Mesothelial cell of epicardium (in vitro differentiated cells): ENCODE measurements at regions not wholly inside any gene's neighbourhood (a gene's known extent, or its start where the extent isn't known, plus 50 kb on each side); places are given as distances from the start of the nearest gene placed in this dataset.

Source experiments
- DNase-seq, 2 experiments: peaks; one replicate each; pipeline ENCODE4 v3.0.0; 2021; ENCODE audit warnings: low spot score in 2 of 2; ENCODE audit not compliant: unreplicated experiment in 2 of 2
- H3K27ac Mint-ChIP-seq: 2 replicates; pipeline ENCODE4 v1.8.0; 2021; ENCODE audit warnings: mixed read lengths
- H3K27me3 Mint-ChIP-seq: 2 replicates; pipeline ENCODE4 v1.8.0; 2021; ENCODE audit warnings: low read depth, mixed read lengths
- H3K36me3 Mint-ChIP-seq: 2 replicates; pipeline ENCODE4 v1.8.0; 2021; ENCODE audit warnings: mixed read lengths
- H3K4me1 Mint-ChIP-seq: 2 replicates; pipeline ENCODE4 v1.8.0; 2021; ENCODE audit warnings: mixed read lengths
- H3K4me3 Mint-ChIP-seq: 2 replicates; pipeline ENCODE4 v1.8.0; 2021; ENCODE audit warnings: mild to moderate bottlenecking, moderate library complexity, mixed read lengths
- H3K9me3 Mint-ChIP-seq: 2 replicates; pipeline ENCODE4 v1.8.0; 2021; ENCODE audit warnings: mixed read lengths
- TF ChIP-seq, protein P1 (sequence below): fragments of 200-600 bp; sonication (generic); IDR thresholded peaks from one replicate; pipeline ENCODE4 v1.5.0; 2021; ENCODE audit warnings: antibody characterized with exemption; ENCODE audit not compliant: unreplicated experiment

DNA sequence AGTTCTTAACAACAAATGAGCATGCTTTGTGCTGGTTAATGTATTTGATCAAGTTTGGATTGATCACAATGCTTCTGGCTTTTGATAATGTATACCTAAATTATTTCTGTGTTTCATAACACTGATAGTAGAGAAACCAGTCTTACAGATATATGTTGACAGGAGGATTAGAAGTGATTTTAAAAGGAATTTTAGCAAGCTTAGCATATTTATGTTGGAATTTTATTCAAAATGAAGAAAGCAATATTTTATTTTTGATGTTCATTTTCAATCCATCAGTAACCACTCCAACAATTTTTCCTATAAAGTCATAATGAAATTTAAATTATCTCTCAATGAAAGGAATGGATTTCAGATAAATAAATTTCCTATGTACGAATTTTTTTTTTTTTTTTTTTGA lies 291.8 kb downstream of the HHIPL2 start:
- no peak overlapping the region for H3K4me3 Mint-ChIP-seq
- H3K27ac Mint-ChIP-seq = no peak overlapping the region
- TF ChIP-seq, protein P1, sequence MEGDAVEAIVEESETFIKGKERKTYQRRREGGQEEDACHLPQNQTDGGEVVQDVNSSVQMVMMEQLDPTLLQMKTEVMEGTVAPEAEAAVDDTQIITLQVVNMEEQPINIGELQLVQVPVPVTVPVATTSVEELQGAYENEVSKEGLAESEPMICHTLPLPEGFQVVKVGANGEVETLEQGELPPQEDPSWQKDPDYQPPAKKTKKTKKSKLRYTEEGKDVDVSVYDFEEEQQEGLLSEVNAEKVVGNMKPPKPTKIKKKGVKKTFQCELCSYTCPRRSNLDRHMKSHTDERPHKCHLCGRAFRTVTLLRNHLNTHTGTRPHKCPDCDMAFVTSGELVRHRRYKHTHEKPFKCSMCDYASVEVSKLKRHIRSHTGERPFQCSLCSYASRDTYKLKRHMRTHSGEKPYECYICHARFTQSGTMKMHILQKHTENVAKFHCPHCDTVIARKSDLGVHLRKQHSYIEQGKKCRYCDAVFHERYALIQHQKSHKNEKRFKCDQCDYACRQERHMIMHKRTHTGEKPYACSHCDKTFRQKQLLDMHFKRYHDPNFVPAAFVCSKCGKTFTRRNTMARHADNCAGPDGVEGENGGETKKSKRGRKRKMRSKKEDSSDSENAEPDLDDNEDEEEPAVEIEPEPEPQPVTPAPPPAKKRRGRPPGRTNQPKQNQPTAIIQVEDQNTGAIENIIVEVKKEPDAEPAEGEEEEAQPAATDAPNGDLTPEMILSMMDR = no peak
- H3K36me3 Mint-ChIP-seq = no peaks in the 10 kb centered on the region
- H3K9me3 Mint-ChIP-seq = peaks cover 7% of the 10 kb centered on the region
- H3K27me3 Mint-ChIP-seq = peaks cover 44% of the 10 kb centered on the region
- H3K4me1 Mint-ChIP-seq = peaks cover 10% of the 10 kb centered on the region
- DNase-seq = no peak

DNA sequence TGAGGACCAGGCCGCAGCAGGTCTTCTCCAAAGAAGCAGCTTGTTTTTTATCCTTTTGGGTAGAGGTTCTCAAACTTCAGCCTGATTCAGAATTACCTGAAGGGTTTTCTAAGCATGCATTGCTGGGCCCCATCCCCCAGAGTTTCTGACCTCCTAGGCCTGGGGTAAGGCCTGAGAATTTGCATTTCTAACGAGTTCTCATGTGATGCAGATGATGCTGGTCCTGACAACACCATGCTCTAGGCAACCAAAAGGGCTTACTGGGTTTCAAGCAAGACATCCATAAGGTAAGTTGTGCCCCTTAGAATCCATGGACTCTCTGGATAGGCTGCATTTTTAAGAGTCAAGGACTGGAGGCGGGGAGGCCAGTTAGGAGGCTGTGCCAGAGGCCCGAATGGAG lies 295.1 kb downstream of the HHIPL2 start:
- H3K36me3 Mint-ChIP-seq = no peaks in the 10 kb centered on the region

DNA sequence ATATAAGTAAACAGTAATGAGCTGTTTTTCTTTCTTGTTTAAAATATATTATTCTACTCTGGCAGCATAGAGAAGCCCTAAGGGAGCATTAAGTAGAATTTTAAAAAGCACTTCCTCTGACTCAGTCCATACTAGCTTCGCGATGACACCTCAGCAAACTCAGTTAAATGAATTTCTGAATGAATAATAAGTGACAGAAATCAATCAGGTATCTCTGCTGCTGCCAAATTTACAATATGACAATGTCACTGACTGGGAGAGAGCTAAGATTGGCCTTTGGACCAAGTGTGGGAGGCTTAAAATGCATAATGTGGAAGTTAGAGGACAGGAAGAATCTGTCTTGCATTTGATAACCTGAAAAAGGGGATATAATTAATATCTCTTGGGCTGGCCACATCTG lies 296.1 kb downstream of the HHIPL2 start:
- DNase-seq = no peak
- TF ChIP-seq, protein P1 = no peak
- H3K27me3 Mint-ChIP-seq = peaks cover 27% of the 10 kb centered on the region
- H3K4me1 Mint-ChIP-seq = peaks cover 4% of the 10 kb centered on the region
- no peaks in the 10 kb centered on the region for H3K36me3 Mint-ChIP-seq
- no peak overlapping the region for H3K27ac Mint-ChIP-seq
- H3K4me3 Mint-ChIP-seq = no peak overlapping the region
- H3K9me3 Mint-ChIP-seq = peaks cover 7% of the 10 kb centered on the region

More for the DNA sequence above, 295.1 kb downstream of the HHIPL2 start:
- TF ChIP-seq, protein P1 = no peak
- H3K4me3 Mint-ChIP-seq = no peak overlapping the region
- no peak overlapping the region for H3K27ac Mint-ChIP-seq
- no peak for DNase-seq
- H3K9me3 Mint-ChIP-seq = peaks cover 7% of the 10 kb centered on the region
- H3K4me1 Mint-ChIP-seq = peaks cover 10% of the 10 kb centered on the region
- H3K27me3 Mint-ChIP-seq = peaks cover 23% of the 10 kb centered on the region

DNA sequence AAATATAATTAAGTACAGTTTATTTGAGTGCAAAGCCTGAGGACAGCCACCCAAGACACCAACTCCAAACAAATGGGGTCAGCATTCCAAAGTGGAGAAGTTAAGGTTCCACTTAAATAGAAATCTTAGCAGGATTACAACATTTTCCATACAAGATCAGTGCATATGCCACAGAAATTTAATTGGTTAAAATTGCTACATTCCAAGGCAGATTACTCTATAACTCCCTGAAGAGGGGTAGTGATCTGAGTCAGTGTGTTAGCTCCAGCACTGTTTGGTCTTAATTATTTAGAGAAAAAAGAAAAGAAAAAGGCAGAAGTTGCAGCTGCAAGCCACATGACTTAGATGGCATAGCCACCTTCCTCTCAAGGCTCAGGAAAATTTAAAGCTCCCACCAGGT lies 297.5 kb downstream of the HHIPL2 start:
- H3K9me3 Mint-ChIP-seq = peaks cover 7% of the 10 kb centered on the region
- DNase-seq = no peak
- H3K27ac Mint-ChIP-seq = no peak overlapping the region
- peaks cover 27% of the 10 kb centered on the region for H3K27me3 Mint-ChIP-seq
- H3K36me3 Mint-ChIP-seq = no peaks in the 10 kb centered on the region
- no peaks in the 10 kb centered on the region for H3K4me1 Mint-ChIP-seq
- TF ChIP-seq, protein P1 = no peak
- no peak overlapping the region for H3K4me3 Mint-ChIP-seq

DNA sequence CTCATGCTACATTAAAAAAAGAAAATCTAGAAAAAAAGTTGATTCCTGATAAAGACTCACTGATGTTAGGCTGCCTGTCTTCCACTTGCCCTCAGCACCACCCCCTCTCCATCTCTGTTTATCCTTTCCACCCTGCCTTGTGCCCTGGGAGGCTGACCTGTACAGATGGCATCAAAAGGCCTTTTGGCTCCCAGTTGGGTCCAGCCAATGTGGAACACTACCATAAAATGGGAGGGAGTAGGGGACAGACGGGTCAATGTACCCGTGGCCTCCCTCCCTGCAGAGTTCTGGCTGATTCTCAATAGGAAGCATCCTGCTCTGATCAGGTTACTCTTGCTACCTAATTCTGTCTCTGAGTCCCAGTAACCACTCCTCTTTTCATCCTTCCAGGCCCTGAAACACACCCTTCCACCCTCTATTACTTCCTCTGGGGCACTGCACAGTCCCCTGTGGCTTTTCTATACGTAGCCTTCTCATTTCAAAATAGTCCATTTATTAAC lies 300.0 kb downstream of the HHIPL2 start:
- no peaks in the 10 kb centered on the region for H3K4me1 Mint-ChIP-seq
- no peak overlapping the region for H3K27ac Mint-ChIP-seq
- H3K4me3 Mint-ChIP-seq = no peak overlapping the region
- DNase-seq = no peak
- peaks cover 21% of the 10 kb centered on the region for H3K27me3 Mint-ChIP-seq
- TF ChIP-seq, protein P1 = no peak
- peaks cover 3% of the 10 kb centered on the region for H3K9me3 Mint-ChIP-seq
- H3K36me3 Mint-ChIP-seq = no peaks in the 10 kb centered on the region

DNA sequence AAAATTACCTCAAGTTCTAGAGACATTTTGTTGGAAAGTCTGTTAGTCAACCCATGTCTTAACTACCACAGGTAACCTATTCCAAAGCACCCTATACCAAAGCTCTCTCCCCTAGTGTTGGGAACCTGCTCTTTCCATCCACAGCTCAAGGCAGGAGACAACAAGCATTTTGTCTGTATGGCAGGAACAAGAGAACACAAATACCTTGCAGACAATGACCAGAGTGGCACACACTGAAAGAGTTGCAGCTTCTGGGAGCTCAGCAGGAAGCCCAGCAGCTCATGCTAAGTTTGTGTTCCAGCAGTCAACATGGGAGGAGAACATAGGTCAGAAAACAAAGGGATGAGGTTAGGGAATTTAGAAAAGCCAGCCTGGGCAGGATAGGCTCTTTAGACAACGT lies 300.8 kb downstream of the HHIPL2 start:
- DNase-seq = no peak
- Mint-ChIP-seq H3K27me3 (peaks cover 18% of the 10 kb centered on the region), H3K27ac (no peak overlapping the region), H3K4me3 (no peak overlapping the region), H3K36me3 (no peaks in the 10 kb centered on the region), H3K4me1 (no peaks in the 10 kb centered on the region), H3K9me3 (peaks cover 3% of the 10 kb centered on the region)
- TF ChIP-seq, protein P1 = no peak
